ENCODE measurements at regions not wholly inside any gene's neighbourhood (a gene's known extent, or its start where the extent isn't known, plus 50 kb on each side); places are given as distances from the start of the nearest gene placed in this dataset.
"Not testable (repeated sequence)": the region's sequence is repeated elsewhere in the genome, so short reads cannot be mapped to it uniquely, and the experiment has no call there.

GRCh38 chr10:113501031-113501430 is 51.8 kb upstream of the HABP2 start:
- DNase-seq = not testable (repeated sequence)
